ENCODE measurements at regions not wholly inside any gene's neighbourhood (a gene's known extent, or its start where the extent isn't known, plus 50 kb on each side); places are given as distances from the start of the nearest gene placed in this dataset.
"Not testable (repeated sequence)": the region's sequence is repeated elsewhere in the genome, so short reads cannot be mapped to it uniquely, and the experiment has no call there.

DNA sequence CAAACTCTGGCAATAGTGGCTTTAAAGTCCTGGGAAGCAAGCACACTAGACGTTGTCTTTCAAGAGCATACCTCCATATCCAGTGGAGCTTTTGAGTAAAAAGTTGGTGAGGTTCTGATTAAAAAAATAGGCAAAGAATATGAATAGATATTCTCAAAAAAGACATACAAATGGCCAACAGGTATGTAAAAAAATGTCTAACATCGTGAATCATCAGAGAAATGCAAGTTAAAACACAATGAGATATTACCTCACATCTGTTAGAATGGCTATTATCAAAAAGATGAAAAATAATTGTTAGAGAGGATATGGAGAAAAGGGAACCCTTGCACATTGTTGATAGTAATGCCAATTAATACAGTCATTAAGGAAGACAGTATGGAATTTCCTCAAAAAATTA is 407.1 kb downstream of the MDFIC start:
- Histone ChIP-seq H3K36me3 (no peaks in the 10 kb centered on the region), H3K27me3 (no peaks in the 10 kb centered on the region), H3K9me3 (no peaks in the 10 kb centered on the region), H3K4me3 (replicated peaks in 1 of 3) (no peak overlapping the region), H3K27ac (no peak overlapping the region), H3K4me1 (no peaks in the 10 kb centered on the region)
- TF ChIP-seq, protein P1, sequence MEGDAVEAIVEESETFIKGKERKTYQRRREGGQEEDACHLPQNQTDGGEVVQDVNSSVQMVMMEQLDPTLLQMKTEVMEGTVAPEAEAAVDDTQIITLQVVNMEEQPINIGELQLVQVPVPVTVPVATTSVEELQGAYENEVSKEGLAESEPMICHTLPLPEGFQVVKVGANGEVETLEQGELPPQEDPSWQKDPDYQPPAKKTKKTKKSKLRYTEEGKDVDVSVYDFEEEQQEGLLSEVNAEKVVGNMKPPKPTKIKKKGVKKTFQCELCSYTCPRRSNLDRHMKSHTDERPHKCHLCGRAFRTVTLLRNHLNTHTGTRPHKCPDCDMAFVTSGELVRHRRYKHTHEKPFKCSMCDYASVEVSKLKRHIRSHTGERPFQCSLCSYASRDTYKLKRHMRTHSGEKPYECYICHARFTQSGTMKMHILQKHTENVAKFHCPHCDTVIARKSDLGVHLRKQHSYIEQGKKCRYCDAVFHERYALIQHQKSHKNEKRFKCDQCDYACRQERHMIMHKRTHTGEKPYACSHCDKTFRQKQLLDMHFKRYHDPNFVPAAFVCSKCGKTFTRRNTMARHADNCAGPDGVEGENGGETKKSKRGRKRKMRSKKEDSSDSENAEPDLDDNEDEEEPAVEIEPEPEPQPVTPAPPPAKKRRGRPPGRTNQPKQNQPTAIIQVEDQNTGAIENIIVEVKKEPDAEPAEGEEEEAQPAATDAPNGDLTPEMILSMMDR (IDR thresholded peaks at IDR 0.05): no peak
- no peak for TF ChIP-seq POLR2A (IDR thresholded peaks at IDR 0.05)
- no peak for DNase-seq
- WGBS, 2 donors: 76 to 91% methylated on average over 2 of the region's 2 CpGs
- intact Hi-C loops (cut with DNase I): no loop called here

DNA sequence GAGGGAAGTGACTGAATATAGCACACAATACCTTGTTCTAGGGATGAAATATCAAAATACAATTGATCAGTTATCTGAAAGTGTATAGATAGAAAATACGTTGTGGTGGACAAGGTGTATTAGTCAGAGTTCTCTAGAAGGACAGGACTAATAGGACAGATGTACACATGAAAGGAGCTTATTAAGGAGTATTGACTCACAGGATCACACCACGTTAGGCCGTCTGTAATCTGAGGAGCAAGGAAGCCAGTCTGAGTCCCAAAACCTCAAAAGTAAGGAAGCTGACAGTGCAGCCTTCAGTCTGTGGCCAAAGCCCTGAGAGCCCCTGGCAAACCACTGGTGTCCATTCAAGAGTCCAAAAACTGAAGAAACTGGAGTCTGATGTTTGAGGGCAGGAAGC is 406.1 kb downstream of the MDFIC start:
- Histone ChIP-seq H3K27me3 (no peaks in the 10 kb centered on the region), H3K4me1 (no peaks in the 10 kb centered on the region), H3K36me3 (no peaks in the 10 kb centered on the region), H3K27ac (no peak overlapping the region), H3K4me3 (replicated peaks in 1 of 3) (no peak overlapping the region), H3K9me3 (no peaks in the 10 kb centered on the region)
- no peak for DNase-seq
- no peak for TF ChIP-seq POLR2A (IDR thresholded peaks at IDR 0.05)
- TF ChIP-seq, protein P1 (IDR thresholded peaks at IDR 0.05): no peak
- WGBS, 2 donors: 79 to 80% methylated on average over 3 of the region's 3 CpGs
- intact Hi-C loops (cut with DNase I): no loop called here

DNA sequence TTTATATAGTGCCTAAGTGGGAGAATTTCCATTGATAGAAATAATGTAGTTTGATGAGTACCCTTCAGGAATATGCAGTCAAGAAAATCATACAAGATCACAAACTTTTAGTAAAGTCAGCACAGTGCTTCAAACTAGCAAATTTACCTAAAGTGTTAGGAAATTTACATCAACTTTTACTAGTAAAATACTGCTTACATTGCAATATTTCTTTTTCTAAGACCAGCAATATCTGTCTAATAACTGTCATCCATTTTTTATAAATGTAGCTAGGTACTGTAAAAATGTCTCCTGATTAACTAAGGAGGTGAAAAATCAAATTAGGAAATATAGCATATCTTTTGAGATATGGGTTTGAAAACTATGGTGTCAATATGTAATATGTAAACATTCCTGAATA is 405.4 kb downstream of the MDFIC start:
- Histone ChIP-seq H3K9me3 (no peaks in the 10 kb centered on the region), H3K4me1 (no peaks in the 10 kb centered on the region), H3K4me3 (replicated peaks in 1 of 3) (no peak overlapping the region), H3K27me3 (no peaks in the 10 kb centered on the region), H3K36me3 (no peaks in the 10 kb centered on the region), H3K27ac (no peak overlapping the region)
- no peak for DNase-seq
- TF ChIP-seq, protein P1 (IDR thresholded peaks at IDR 0.05): no peak
- TF ChIP-seq POLR2A (IDR thresholded peaks at IDR 0.05): no peak
- intact Hi-C loops (cut with DNase I): no loop called here

DNA sequence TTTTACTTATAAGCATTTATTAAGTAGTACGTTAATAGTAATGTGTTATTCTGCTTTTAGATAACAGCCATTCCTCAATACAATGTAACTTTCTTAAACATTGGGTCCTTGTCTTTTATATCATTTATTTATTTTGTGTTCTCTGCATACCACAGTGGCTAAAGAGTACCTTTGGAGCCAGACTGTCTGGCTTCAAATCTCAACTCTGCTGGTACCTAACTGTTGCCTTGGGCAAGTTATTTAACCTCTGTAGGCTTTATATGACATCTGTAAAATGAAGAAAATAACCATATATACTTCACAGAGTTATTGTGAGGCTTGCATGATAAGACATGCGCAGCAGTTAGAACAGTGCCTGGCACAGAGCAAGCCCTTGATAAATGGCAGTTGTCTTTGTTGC is 397.6 kb downstream of the MDFIC start:
- no peaks in the 10 kb centered on the region for H3K27me3 ChIP-seq
- intact Hi-C loops (cut with DNase I): no loop called here
- no peaks in the 10 kb centered on the region for H3K36me3 ChIP-seq
- no peak overlapping the region for H3K27ac ChIP-seq
- no peaks in the 10 kb centered on the region for H3K9me3 ChIP-seq
- no peak for DNase-seq
- no peak for TF ChIP-seq POLR2A (IDR thresholded peaks at IDR 0.05)
- TF ChIP-seq, protein P1 (IDR thresholded peaks at IDR 0.05): no peak
- 88 to 96% methylated on average over 2 of the region's 2 CpGs for WGBS, 2 donors
- H3K4me3 ChIP-seq (replicated peaks in 1 of 3): no peak overlapping the region
- no peaks in the 10 kb centered on the region for H3K4me1 ChIP-seq

DNA sequence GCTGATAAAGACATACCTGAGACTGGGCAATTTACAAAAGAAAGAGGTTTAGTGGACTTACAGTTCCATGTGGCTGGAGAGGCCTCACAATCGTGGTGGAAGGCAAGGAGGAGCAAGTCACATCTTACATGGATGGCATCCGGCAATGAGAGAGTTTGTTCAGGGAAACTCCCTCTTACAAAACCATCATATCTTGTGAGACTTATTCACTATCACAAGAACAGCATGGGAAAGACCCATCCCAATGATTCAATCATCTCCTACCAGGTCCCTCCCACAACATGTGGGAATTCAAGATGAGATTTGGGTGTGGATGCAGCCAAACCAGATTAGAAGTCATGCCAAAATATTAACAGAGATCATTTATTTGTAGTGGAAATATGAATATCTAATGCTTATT is 388.4 kb downstream of the MDFIC start:
- H3K4me3 ChIP-seq (replicated peaks in 1 of 3); H3K27ac ChIP-seq; DNase-seq; H3K36me3 ChIP-seq; intact Hi-C loops (cut with DNase I); H3K9me3 ChIP-seq; H3K4me1 ChIP-seq; H3K27me3 ChIP-seq: not testable (repeated sequence)
- WGBS, 2 donors: 83 to 87% methylated on average over 2 of the region's 2 CpGs

DNA sequence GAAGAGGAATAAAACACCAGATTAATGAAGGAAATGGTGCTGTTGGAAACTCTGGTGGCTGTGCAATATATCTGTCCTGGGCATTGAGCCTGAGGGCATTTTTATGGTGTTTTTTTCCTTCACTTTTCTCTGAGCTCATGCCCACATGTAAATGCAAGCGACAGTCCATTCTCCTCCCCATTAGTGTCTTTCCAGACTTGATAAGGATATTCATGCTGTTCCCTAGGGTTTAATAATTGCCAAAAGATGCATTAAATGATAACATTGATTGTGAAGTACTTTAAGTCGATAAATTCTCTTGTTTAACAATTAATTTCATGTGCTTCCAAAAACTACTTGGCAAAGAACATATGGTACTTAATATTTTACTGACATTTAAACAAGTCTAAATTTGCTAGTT is 384.7 kb downstream of the MDFIC start:
- Histone ChIP-seq H3K36me3 (no peaks in the 10 kb centered on the region), H3K4me1 (no peaks in the 10 kb centered on the region), H3K9me3 (no peaks in the 10 kb centered on the region), H3K4me3 (replicated peaks in 1 of 3) (no peak overlapping the region), H3K27ac (no peak overlapping the region), H3K27me3 (no peaks in the 10 kb centered on the region)
- TF ChIP-seq POLR2A (IDR thresholded peaks at IDR 0.05): no peak
- TF ChIP-seq, protein P1 (IDR thresholded peaks at IDR 0.05): no peak
- no peak for DNase-seq
- WGBS, 2 donors: 75 to 76% methylated on average over 2 of the region's 2 CpGs
- intact Hi-C loops (cut with DNase I): no loop called here
